Glutamatergic neuron (in vitro differentiated cells): ENCODE measurements at regions not wholly inside any gene's neighbourhood (a gene's known extent, or its start where the extent isn't known, plus 50 kb on each side); places are given as distances from the start of the nearest gene placed in this dataset.

Experiments
- DNase-seq: peaks from one replicate; pipeline ENCODE4 v3.0.0; 2022
- H3K27ac Mint-ChIP-seq: one replicate; pipeline ENCODE4 v1.8.0; 2020; ENCODE audit warnings: mild to moderate bottlenecking, mixed read lengths, inconsistent platforms; ENCODE audit not compliant: unreplicated experiment
- H3K27me3 Mint-ChIP-seq: one replicate; pipeline ENCODE4 v1.8.0; 2020; ENCODE audit warnings: mild to moderate bottlenecking, moderate library complexity, mixed read lengths, inconsistent platforms; ENCODE audit not compliant: unreplicated experiment
- H3K36me3 Mint-ChIP-seq: one replicate; pipeline ENCODE4 v1.8.0; 2020; ENCODE audit warnings: mild to moderate bottlenecking, mixed read lengths, inconsistent platforms; ENCODE audit not compliant: unreplicated experiment
- H3K4me1 Mint-ChIP-seq: one replicate; pipeline ENCODE4 v1.8.0; 2020; ENCODE audit warnings: mild to moderate bottlenecking, low read depth, mixed read lengths, inconsistent platforms; ENCODE audit not compliant: unreplicated experiment
- H3K4me3 Mint-ChIP-seq: one replicate; pipeline ENCODE4 v1.8.0; 2020; ENCODE audit warnings: mild to moderate bottlenecking, mixed read lengths, inconsistent platforms; ENCODE audit not compliant: unreplicated experiment
- H3K9me3 Mint-ChIP-seq: one replicate; pipeline ENCODE4 v1.8.0; 2020; ENCODE audit warnings: mild to moderate bottlenecking, moderate library complexity, mixed read lengths, inconsistent platforms; ENCODE audit not compliant: unreplicated experiment
- CTCF ChIP-seq: fragments of 200-600 bp; sonication (generic); IDR thresholded peaks from one replicate; pipeline ENCODE4 v1.5.0; 2021; ENCODE audit not compliant: partially characterized antibody, unreplicated experiment

GRCh38 chr11:37002831-37003230 lies 404.8 kb upstream of the RAG2 start:
- no peaks in the 10 kb centered on the region for H3K27me3 Mint-ChIP-seq
- H3K27ac Mint-ChIP-seq = no peak overlapping the region
- H3K4me1 Mint-ChIP-seq = no peaks in the 10 kb centered on the region
- DNase-seq = no peak
- H3K9me3 Mint-ChIP-seq = no peaks in the 10 kb centered on the region
- no peaks in the 10 kb centered on the region for H3K36me3 Mint-ChIP-seq
- TF ChIP-seq CTCF = no peak
- no peak overlapping the region for H3K4me3 Mint-ChIP-seq

- no peak overlapping the region for H3K27ac Mint-ChIP-seq
- no peaks in the 10 kb centered on the region for H3K9me3 Mint-ChIP-seq
- no peaks in the 10 kb centered on the region for H3K4me1 Mint-ChIP-seq
- no peaks in the 10 kb centered on the region for H3K36me3 Mint-ChIP-seq
- TF ChIP-seq CTCF = no peak
- H3K27me3 Mint-ChIP-seq = no peaks in the 10 kb centered on the region
- H3K4me3 Mint-ChIP-seq = no peak overlapping the region
- no peak for DNase-seq
Measured at GRCh38 chr11:36997656-36998055, 399.6 kb upstream of the RAG2 start.

GRCh38 chr11:36996795-36997194 lies 398.8 kb upstream of the RAG2 start:
- Mint-ChIP-seq H3K9me3 (no peaks in the 10 kb centered on the region), H3K36me3 (no peaks in the 10 kb centered on the region)

GRCh38 chr11:36994208-36994607 lies 396.2 kb upstream of the RAG2 start:
- no peaks in the 10 kb centered on the region for H3K9me3 Mint-ChIP-seq
- H3K4me3 Mint-ChIP-seq = no peak overlapping the region
- no peak for DNase-seq
- no peaks in the 10 kb centered on the region for H3K27me3 Mint-ChIP-seq
- no peak for TF ChIP-seq CTCF
- no peak overlapping the region for H3K27ac Mint-ChIP-seq
- no peaks in the 10 kb centered on the region for H3K36me3 Mint-ChIP-seq
- no peaks in the 10 kb centered on the region for H3K4me1 Mint-ChIP-seq

More at GRCh38 chr11:36996795-36997194, 398.8 kb upstream of the RAG2 start:
- Mint-ChIP-seq H3K27me3 (no peaks in the 10 kb centered on the region), H3K27ac (no peak overlapping the region), H3K4me1 (no peaks in the 10 kb centered on the region), H3K4me3 (no peak overlapping the region)
- DNase-seq = no peak
- TF ChIP-seq CTCF = no peak

- no peak overlapping the region for H3K27ac Mint-ChIP-seq
- no peaks in the 10 kb centered on the region for H3K27me3 Mint-ChIP-seq
- no peak overlapping the region for H3K4me3 Mint-ChIP-seq
- TF ChIP-seq CTCF = no peak
- DNase-seq = no peak
- H3K36me3 Mint-ChIP-seq = no peaks in the 10 kb centered on the region
- H3K4me1 Mint-ChIP-seq = peaks cover 1% of the 10 kb centered on the region
- no peaks in the 10 kb centered on the region for H3K9me3 Mint-ChIP-seq
Measured at GRCh38 chr11:36988556-36988955, 390.5 kb upstream of the RAG2 start.
